Suprapubic skin (tissue), 3 donors: ENCODE measurements at regions not wholly inside any gene's neighbourhood (a gene's known extent, or its start where the extent isn't known, plus 50 kb on each side); places are given as distances from the start of the nearest gene placed in this dataset.

Experiments used
- POLR2AphosphoS5 ChIP-seq, 3 donors: sonication (generic); formaldehyde crosslinking; IDR thresholded peaks; one replicate each; pipeline ENCODE4 v1.6.1; 2017; ENCODE audit warnings: antibody characterized with exemption in 3 of 3
- TF ChIP-seq, protein P1 (sequence below), 2 donors: fragments of 200-600 bp in 1 of 2; fragments of 450-650 bp in 1 of 2; sonication (generic) in 1 of 2; IDR thresholded peaks; one replicate each; pipeline ENCODE4 v1.5.1; 2016 to 2019; ENCODE audit warnings: antibody characterized with exemption in 2 of 2, mild to moderate bottlenecking in 1 of 2, moderate library complexity in 1 of 2

DNA sequence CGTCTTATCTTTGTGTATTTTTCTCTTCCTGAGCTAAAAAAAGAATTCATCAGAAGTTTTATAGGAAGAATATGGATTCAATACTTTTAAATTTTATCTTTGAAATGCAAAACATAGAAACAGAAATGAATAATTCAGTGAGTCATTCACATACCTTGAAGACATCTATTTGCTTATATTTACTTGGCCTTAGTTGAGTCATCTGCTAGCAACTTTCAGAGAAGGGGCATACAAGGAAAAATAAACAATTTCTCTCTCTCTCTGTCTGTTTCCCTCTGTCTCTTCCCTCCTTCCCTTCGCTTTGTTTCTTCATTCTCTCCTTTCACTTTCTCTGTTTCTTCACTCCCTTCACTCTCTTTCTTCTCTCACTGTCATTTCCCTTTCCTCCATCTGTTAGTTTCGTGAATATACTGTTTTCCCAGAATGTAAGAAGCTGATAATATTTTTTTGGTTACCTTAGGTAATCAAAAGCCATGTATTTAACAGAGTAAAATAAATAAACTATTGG lies 477.2 kb downstream of the BRINP3 start:
- TF ChIP-seq, protein P1, sequence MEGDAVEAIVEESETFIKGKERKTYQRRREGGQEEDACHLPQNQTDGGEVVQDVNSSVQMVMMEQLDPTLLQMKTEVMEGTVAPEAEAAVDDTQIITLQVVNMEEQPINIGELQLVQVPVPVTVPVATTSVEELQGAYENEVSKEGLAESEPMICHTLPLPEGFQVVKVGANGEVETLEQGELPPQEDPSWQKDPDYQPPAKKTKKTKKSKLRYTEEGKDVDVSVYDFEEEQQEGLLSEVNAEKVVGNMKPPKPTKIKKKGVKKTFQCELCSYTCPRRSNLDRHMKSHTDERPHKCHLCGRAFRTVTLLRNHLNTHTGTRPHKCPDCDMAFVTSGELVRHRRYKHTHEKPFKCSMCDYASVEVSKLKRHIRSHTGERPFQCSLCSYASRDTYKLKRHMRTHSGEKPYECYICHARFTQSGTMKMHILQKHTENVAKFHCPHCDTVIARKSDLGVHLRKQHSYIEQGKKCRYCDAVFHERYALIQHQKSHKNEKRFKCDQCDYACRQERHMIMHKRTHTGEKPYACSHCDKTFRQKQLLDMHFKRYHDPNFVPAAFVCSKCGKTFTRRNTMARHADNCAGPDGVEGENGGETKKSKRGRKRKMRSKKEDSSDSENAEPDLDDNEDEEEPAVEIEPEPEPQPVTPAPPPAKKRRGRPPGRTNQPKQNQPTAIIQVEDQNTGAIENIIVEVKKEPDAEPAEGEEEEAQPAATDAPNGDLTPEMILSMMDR (IDR thresholded peaks at IDR 0.05): no peak
- no peak for TF ChIP-seq POLR2AphosphoS5 (IDR thresholded peaks at IDR 0.05)
